ENCODE measurements at regions not wholly inside any gene's neighbourhood (a gene's known extent, or its start where the extent isn't known, plus 50 kb on each side); places are given as distances from the start of the nearest gene placed in this dataset.

DNA sequence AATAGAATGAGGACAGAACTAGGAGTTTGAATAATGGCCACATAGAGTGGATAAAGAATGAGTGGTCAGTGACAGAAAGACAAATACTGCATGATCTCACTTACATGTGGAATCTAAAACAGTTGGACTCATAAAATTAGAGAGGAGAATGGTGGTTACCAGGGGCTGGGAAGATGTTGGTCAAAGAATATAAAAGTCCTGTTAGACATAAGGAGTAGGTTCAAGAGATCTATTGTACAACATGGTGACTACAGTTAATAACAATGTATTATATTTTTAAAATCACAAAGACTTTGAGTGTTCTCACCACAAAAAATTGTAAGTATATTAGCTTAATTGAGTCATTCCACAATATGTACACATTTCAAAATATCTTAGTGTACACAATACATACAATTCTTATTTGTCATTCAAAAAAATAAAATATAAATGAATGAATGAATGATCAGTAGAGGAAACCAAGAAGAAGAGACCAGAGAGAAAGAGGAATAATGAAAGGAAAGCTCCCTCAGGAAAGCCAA, 177.9 kb upstream of the VRK2 start:
- Histone ChIP-seq H3K9me3 (no peaks in the 10 kb centered on the region), H3K4me3 (no peak overlapping the region), H3K4me1 (ENCODE audit: insufficient read depth) (no peaks in the 10 kb centered on the region), H3K27me3 (no peaks in the 10 kb centered on the region), H3K27ac (no peak overlapping the region), H3K36me3 (no peaks in the 10 kb centered on the region)
- TF ChIP-seq POLR2A (IDR thresholded peaks at IDR 0.05) (no peak), CTCF (IDR thresholded peaks at IDR 0.05) (no peak), EP300 (IDR thresholded peaks at IDR 0.05) (no peak)
- DNase-seq = no peak
- intact Hi-C loops (cut with DNase I) = no loop called here

- 76 to 82% (median 77%) methylated on average over 12 of the region's 12 CpGs for WGBS, 3 donors
- Histone ChIP-seq H3K27me3 (no peaks in the 10 kb centered on the region), H3K4me1 (ENCODE audit: insufficient read depth) (no peaks in the 10 kb centered on the region), H3K4me3 (no peak overlapping the region), H3K36me3 (no peaks in the 10 kb centered on the region), H3K9me3 (no peaks in the 10 kb centered on the region), H3K27ac (no peak overlapping the region)
- TF ChIP-seq CTCF (IDR thresholded peaks at IDR 0.05) (no peak), EP300 (IDR thresholded peaks at IDR 0.05) (no peak), POLR2A (IDR thresholded peaks at IDR 0.05) (no peak)
- no peak for DNase-seq
- intact Hi-C loops (cut with DNase I) = no loop called here
These were observed 176.8 kb upstream of the VRK2 start for GRCh38 chr2:57869758-57870344.

GRCh38 chr2:57876313-57876712, 170.3 kb upstream of the VRK2 start:
- Histone ChIP-seq H3K27ac (no peak overlapping the region), H3K4me3 (no peak overlapping the region), H3K9me3 (no peaks in the 10 kb centered on the region), H3K4me1 (ENCODE audit: insufficient read depth) (no peaks in the 10 kb centered on the region), H3K27me3 (no peaks in the 10 kb centered on the region), H3K36me3 (no peaks in the 10 kb centered on the region)
- TF ChIP-seq CTCF (IDR thresholded peaks at IDR 0.05) (no peak), EP300 (IDR thresholded peaks at IDR 0.05) (no peak), POLR2A (IDR thresholded peaks at IDR 0.05) (no peak)
- intact Hi-C loops (cut with DNase I) = no loop called here
- DNase-seq = no peak

DNA sequence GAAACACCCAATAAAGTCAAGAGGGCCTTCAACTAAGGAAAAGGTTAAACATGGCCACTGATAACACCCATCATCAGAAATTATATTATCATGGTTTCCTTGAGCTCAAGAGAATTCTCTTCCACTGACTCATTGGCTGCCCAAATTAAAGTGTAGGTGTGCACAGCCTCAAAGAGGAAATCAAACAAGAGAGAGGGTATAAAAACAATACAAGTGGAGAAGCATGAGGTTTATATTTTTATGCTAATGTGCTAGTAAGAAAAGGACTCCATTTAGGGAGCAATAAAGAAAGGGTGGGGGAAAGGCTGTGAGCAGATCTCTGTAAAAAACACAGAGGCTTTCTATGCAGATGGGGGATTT, 168.8 kb upstream of the VRK2 start:
- no peak for DNase-seq
- no peak overlapping the region for H3K4me3 ChIP-seq
- no peaks in the 10 kb centered on the region for H3K27me3 ChIP-seq
- intact Hi-C loops (cut with DNase I) = no loop called here
- no peaks in the 10 kb centered on the region for H3K4me1 ChIP-seq (ENCODE audit: insufficient read depth)
- TF ChIP-seq EP300 (IDR thresholded peaks at IDR 0.05) = no peak
- no peak for TF ChIP-seq POLR2A (IDR thresholded peaks at IDR 0.05)
- no peak for TF ChIP-seq CTCF (IDR thresholded peaks at IDR 0.05)
- no peaks in the 10 kb centered on the region for H3K9me3 ChIP-seq
- no peak overlapping the region for H3K27ac ChIP-seq
- H3K36me3 ChIP-seq = no peaks in the 10 kb centered on the region

Data from ovary (tissue), 7 donors.